GM23338 (cell line): ENCODE measurements at regions not wholly inside any gene's neighbourhood (a gene's known extent, or its start where the extent isn't known, plus 50 kb on each side); places are given as distances from the start of the nearest gene placed in this dataset.

Experiments used
- ATAC-seq: fragments of 200-7000 bp; cut with Tn5 transposase; 3 replicates; pipeline ENCODE4 v1.9.1; 2020
- DNase-seq: peaks from one replicate; pipeline ENCODE4 v3.0.0-alpha.2; 2015; ENCODE audit warnings: low spot score
- H2AFZ ChIP-seq: fragments of 200-600 bp; sonication (generic); 2 replicates; pipeline ENCODE4 v1.8.0; 2016; ENCODE audit warnings: antibody characterized with exemption, mild to moderate bottlenecking, moderate library complexity
- H3F3A ChIP-seq: fragments of 200-600 bp; sonication (generic); replicated peaks from 2 replicates; pipeline ENCODE4 v1.8.0; 2017; ENCODE audit warnings: antibody characterized with exemption, mixed run types, low read depth
- H3K27ac ChIP-seq: fragments of 200-600 bp; sonication (generic); 2 replicates; pipeline ENCODE4 v1.6.1; 2016; ENCODE audit warnings: low read depth
- H3K27me3 ChIP-seq: fragments of 200-600 bp; sonication (generic); 2 replicates; pipeline ENCODE4 v1.8.0; 2016; ENCODE audit warnings: mild to moderate bottlenecking, mixed run types, moderate library complexity; ENCODE audit not compliant: insufficient read depth
- H3K36me3 ChIP-seq: fragments of 200-600 bp; sonication (generic); 2 replicates; pipeline ENCODE4 v1.8.0; 2016; ENCODE audit warnings: mild to moderate bottlenecking; ENCODE audit not compliant: insufficient read depth
- H3K4me1 ChIP-seq: fragments of 200-600 bp; sonication (generic); 2 replicates; pipeline ENCODE4 v1.8.0; 2016; ENCODE audit warnings: mild to moderate bottlenecking, moderate library complexity; ENCODE audit not compliant: insufficient read depth
- H3K4me2 ChIP-seq: fragments of 200-600 bp; sonication (generic); 2 replicates; pipeline ENCODE4 v1.7.1; 2017; ENCODE audit warnings: mixed run types
- H3K4me3 ChIP-seq: fragments of 200-600 bp; sonication (generic); 2 replicates; pipeline ENCODE4 v1.6.1; 2016; ENCODE audit warnings: mixed run types
- H3K79me2 ChIP-seq: fragments of 200-600 bp; sonication (generic); replicated peaks from 2 replicates; pipeline ENCODE4 v1.8.0; 2017; ENCODE audit warnings: mild to moderate bottlenecking; ENCODE audit not compliant: insufficient read depth
- H3K9me2 ChIP-seq: fragments of 200-600 bp; sonication (generic); 2 replicates; pipeline ENCODE4 v1.8.0; 2017; ENCODE audit not compliant: insufficient read depth
- H4K20me1 ChIP-seq: fragments of 200-600 bp; sonication (generic); replicated peaks from 2 replicates; pipeline ENCODE4 v1.8.0; 2017; ENCODE audit warnings: mild to moderate bottlenecking; ENCODE audit not compliant: insufficient read depth
- H3K27ac Mint-ChIP-seq: 2 replicates; pipeline ENCODE4 v1.8.0; 2020; ENCODE audit warnings: inconsistent platforms, mild to moderate bottlenecking, moderate library complexity, mixed read lengths
- H3K27me3 Mint-ChIP-seq: 3 replicates; pipeline ENCODE4 v1.8.0; 2022; ENCODE audit warnings: low read depth, mild to moderate bottlenecking, moderate library complexity, mixed read lengths, inconsistent platforms; ENCODE audit not compliant: insufficient read depth, poor library complexity
- H3K36me3 Mint-ChIP-seq: 3 replicates; pipeline ENCODE4 v1.8.0; 2021; ENCODE audit warnings: low read depth, mild to moderate bottlenecking, inconsistent platforms, moderate library complexity, mixed read lengths
- H3K4me1 Mint-ChIP-seq: 3 replicates; pipeline ENCODE4 v1.8.0; 2020; ENCODE audit warnings: mild to moderate bottlenecking, inconsistent platforms, mixed read lengths
- H3K4me3 Mint-ChIP-seq: 3 replicates; pipeline ENCODE4 v1.8.0; 2021; ENCODE audit warnings: moderate library complexity, mild to moderate bottlenecking, inconsistent platforms, mixed read lengths
- H3K9me3 Mint-ChIP-seq: 3 replicates; pipeline ENCODE4 v1.8.0; 2020; ENCODE audit warnings: moderate library complexity, mild to moderate bottlenecking, inconsistent platforms, mixed read lengths
- CREB1 ChIP-seq: fragments of 250-450 bp; sonication (Bioruptor Pico); IDR thresholded peaks from 2 replicates; pipeline ENCODE4 v1.5.0; 2020; ENCODE audit warnings: low read depth, mild to moderate bottlenecking, moderate library complexity
- CTCF ChIP-seq, 2 experiments: fragments of 200-600 bp in 1 of 2; sonication (generic) in 1 of 2; conservative IDR thresholded peaks; 2 replicates each; pipeline versions ENCODE4 v1.5.1 to v1.6.1; 2016 to 2017; ENCODE audit warnings: antibody characterized with exemption in 2 of 2, low read depth in 2 of 2, mild to moderate bottlenecking in 2 of 2, moderate library complexity in 1 of 2
- EZH2 ChIP-seq: fragments of 200-600 bp; sonication (generic); IDR thresholded peaks from one replicate; pipeline ENCODE4 v1.8.0; 2017; ENCODE audit warnings: antibody characterized with exemption, mild to moderate bottlenecking, low read depth; ENCODE audit not compliant: unreplicated experiment
- JUNB ChIP-seq: IDR thresholded peaks from one replicate; pipeline ENCODE4 v1.6.1; 2016; ENCODE audit warnings: antibody characterized with exemption; ENCODE audit not compliant: unreplicated experiment
- POLR2AphosphoS5 ChIP-seq: IDR thresholded peaks from 2 replicates; pipeline ENCODE4 v1.6.1; 2016; ENCODE audit warnings: antibody characterized with exemption, low read depth
- STAT1 ChIP-seq: IDR thresholded peaks from one replicate; pipeline ENCODE4 v1.6.1; 2016; ENCODE audit warnings: antibody characterized with exemption; ENCODE audit not compliant: unreplicated experiment
- ZNF331 ChIP-seq: fragments of 250-450 bp; sonication (Bioruptor Pico); IDR thresholded peaks from 2 replicates; pipeline ENCODE4 v1.5.0; 2020; ENCODE audit warnings: low read depth, mild to moderate bottlenecking, moderate library complexity
- TF ChIP-seq, protein P1 (sequence below): IDR thresholded peaks from one replicate; pipeline ENCODE4 v1.6.1; 2018; ENCODE audit warnings: antibody characterized with exemption; ENCODE audit not compliant: unreplicated experiment

GRCh38 chr4:160235771-160236170 is 1132.9 kb downstream of the RAPGEF2 start:
- ATAC-seq (no peak), DNase-seq (no peak)
- H3K4me1 Mint-ChIP-seq = no peaks in the 10 kb centered on the region
- Histone ChIP-seq H3K27me3 (no peaks in the 10 kb centered on the region), H3K4me2 (no peak overlapping the region), H3F3A (no peaks in the 10 kb centered on the region), H4K20me1 (no peaks in the 10 kb centered on the region), H2AFZ (no peak overlapping the region), H3K4me3 (no peak overlapping the region), H3K27ac (no peak overlapping the region), H3K79me2 (no peaks in the 10 kb centered on the region), H3K36me3 (no peaks in the 10 kb centered on the region), H3K9me2 (no peaks in the 10 kb centered on the region), H3K4me1 (no peaks in the 10 kb centered on the region)
- H3K27me3 Mint-ChIP-seq = no peaks in the 10 kb centered on the region
- no peak overlapping the region for H3K4me3 Mint-ChIP-seq
- TF ChIP-seq, protein P1, sequence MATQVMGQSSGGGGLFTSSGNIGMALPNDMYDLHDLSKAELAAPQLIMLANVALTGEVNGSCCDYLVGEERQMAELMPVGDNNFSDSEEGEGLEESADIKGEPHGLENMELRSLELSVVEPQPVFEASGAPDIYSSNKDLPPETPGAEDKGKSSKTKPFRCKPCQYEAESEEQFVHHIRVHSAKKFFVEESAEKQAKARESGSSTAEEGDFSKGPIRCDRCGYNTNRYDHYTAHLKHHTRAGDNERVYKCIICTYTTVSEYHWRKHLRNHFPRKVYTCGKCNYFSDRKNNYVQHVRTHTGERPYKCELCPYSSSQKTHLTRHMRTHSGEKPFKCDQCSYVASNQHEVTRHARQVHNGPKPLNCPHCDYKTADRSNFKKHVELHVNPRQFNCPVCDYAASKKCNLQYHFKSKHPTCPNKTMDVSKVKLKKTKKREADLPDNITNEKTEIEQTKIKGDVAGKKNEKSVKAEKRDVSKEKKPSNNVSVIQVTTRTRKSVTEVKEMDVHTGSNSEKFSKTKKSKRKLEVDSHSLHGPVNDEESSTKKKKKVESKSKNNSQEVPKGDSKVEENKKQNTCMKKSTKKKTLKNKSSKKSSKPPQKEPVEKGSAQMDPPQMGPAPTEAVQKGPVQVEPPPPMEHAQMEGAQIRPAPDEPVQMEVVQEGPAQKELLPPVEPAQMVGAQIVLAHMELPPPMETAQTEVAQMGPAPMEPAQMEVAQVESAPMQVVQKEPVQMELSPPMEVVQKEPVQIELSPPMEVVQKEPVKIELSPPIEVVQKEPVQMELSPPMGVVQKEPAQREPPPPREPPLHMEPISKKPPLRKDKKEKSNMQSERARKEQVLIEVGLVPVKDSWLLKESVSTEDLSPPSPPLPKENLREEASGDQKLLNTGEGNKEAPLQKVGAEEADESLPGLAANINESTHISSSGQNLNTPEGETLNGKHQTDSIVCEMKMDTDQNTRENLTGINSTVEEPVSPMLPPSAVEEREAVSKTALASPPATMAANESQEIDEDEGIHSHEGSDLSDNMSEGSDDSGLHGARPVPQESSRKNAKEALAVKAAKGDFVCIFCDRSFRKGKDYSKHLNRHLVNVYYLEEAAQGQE = no peak
- TF ChIP-seq CREB1 (CRISPR knock-in tag) (no peak), STAT1 (no peak), EZH2 (no peak), POLR2AphosphoS5 (no peak)
- peaks cover 2% of the 10 kb centered on the region; the same call in 1 of the 3 replicates for H3K9me3 Mint-ChIP-seq
- no peak overlapping the region for H3K27ac Mint-ChIP-seq
- H3K36me3 Mint-ChIP-seq = no peaks in the 10 kb centered on the region

- no peak for ATAC-seq
- H3K27me3 ChIP-seq = no peaks in the 10 kb centered on the region
- H3K4me1 ChIP-seq = no peaks in the 10 kb centered on the region
- H3K4me1 Mint-ChIP-seq = no peaks in the 10 kb centered on the region
- no peaks in the 10 kb centered on the region for H4K20me1 ChIP-seq
- 0 out of 2 replicates have a peak overlapping the region, but pooled peaks have one; percentile 5 for H2AFZ ChIP-seq
- no peak for DNase-seq
- H3K4me3 Mint-ChIP-seq = no peak overlapping the region
- no peaks in the 10 kb centered on the region for H3F3A ChIP-seq
- H3K36me3 ChIP-seq = no peaks in the 10 kb centered on the region
- H3K79me2 ChIP-seq = no peaks in the 10 kb centered on the region
- no peaks in the 10 kb centered on the region for H3K9me2 ChIP-seq
- H3K36me3 Mint-ChIP-seq = no peaks in the 10 kb centered on the region
- no peaks in the 10 kb centered on the region for H3K27me3 Mint-ChIP-seq
- H3K27ac Mint-ChIP-seq = peak overlapping the region; percentile 60; the same call in 1 of the 2 replicates
- no peak overlapping the region for H3K4me3 ChIP-seq
- TF ChIP-seq POLR2AphosphoS5 (no peak), ZNF331 (CRISPR knock-in tag) (no peak)
- no peak overlapping the region for H3K27ac ChIP-seq
- H3K9me3 Mint-ChIP-seq = peaks cover 6% of the 10 kb centered on the region; the same call in 1 of the 3 replicates
- no peak overlapping the region for H3K4me2 ChIP-seq
Observed at GRCh38 chr4:160238790-160239189, 1135.9 kb downstream of the RAPGEF2 start.

DNA sequence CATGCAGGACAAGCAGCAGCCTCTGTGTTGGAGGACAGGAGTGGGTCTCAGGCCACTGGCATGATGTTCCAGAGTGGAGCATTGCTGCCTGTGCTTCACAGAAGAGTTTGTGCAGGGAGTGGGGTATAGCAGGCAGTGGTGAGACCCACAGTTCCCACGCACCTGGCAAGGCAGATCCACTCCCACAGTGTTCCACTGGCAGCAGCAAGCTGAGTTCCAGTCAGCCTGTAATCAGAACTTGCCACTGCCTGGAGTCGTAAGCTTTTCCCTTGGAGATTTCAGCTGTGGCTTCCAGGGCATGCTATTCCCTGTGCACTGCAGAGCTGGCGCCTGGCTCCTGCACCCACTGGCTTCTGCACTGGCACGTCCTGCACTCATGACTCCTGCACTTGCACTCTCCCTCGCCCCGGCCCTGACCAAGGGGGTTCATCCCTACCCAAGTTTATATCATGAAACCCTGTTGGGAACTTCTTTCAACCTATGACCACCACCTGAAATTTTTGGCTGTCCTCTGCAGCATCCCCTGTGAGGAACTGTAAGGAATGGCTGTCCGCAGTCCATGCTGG is 1144.3 kb downstream of the RAPGEF2 start:
- Mint-ChIP-seq H3K27ac (no peak overlapping the region), H3K27me3 (no peaks in the 10 kb centered on the region), H3K4me1 (no peaks in the 10 kb centered on the region; the same call in 2 of the 3 replicates), H3K36me3 (no peaks in the 10 kb centered on the region), H3K4me3 (no peak overlapping the region), H3K9me3 (no peaks in the 10 kb centered on the region; the same call in 2 of the 3 replicates)
- Histone ChIP-seq H3F3A (no peaks in the 10 kb centered on the region), H3K4me3 (no peak overlapping the region), H2AFZ (no peak overlapping the region), H3K4me1 (no peaks in the 10 kb centered on the region), H4K20me1 (no peaks in the 10 kb centered on the region), H3K27me3 (no peaks in the 10 kb centered on the region), H3K27ac (no peak overlapping the region), H3K79me2 (no peaks in the 10 kb centered on the region), H3K9me2 (no peaks in the 10 kb centered on the region), H3K36me3 (no peaks in the 10 kb centered on the region), H3K4me2 (no peak overlapping the region)
- ATAC-seq = no peak
- no peak for DNase-seq
- TF ChIP-seq EZH2 = no peak
- TF ChIP-seq ZNF331 (CRISPR knock-in tag) = no peak
- TF ChIP-seq CTCF (conservative IDR thresholded peaks at IDR 0.05; ENCODE audit: low read depth in 2 of 2) = no peak
- no peak for TF ChIP-seq JUNB
